ENCODE measurements at regions not wholly inside any gene's neighbourhood (a gene's known extent, or its start where the extent isn't known, plus 50 kb on each side); places are given as distances from the start of the nearest gene placed in this dataset.
"Not testable (repeated sequence)": the region's sequence is repeated elsewhere in the genome, so short reads cannot be mapped to it uniquely, and the experiment has no call there.

GRCh38 chr3:145673838-145674237 is 487.1 kb downstream of the PLOD2 start:
- no peak for DNase-seq

GRCh38 chr3:145678401-145678800 is 482.6 kb downstream of the PLOD2 start:
- DNase-seq: no peak

DNA sequence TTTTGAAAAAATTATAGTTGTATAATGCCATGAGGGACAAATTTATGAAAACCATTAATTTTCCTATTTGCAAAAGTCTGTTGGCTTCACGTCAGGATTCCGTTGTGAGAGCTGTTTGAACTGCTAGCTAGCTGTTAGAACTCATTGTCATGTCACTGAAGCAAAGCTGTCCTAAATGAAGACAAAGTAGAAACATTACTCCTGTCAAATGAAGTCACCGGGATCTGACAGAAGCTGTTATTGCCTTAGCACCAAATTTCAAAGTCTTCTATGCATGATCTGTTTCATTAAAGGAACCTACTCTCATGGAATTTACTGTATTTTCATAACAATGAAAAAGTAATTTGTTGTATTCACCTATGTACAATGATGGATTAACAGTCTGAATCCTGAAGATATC is 479.8 kb downstream of the PLOD2 start:
- DNase-seq: no peak

DNA sequence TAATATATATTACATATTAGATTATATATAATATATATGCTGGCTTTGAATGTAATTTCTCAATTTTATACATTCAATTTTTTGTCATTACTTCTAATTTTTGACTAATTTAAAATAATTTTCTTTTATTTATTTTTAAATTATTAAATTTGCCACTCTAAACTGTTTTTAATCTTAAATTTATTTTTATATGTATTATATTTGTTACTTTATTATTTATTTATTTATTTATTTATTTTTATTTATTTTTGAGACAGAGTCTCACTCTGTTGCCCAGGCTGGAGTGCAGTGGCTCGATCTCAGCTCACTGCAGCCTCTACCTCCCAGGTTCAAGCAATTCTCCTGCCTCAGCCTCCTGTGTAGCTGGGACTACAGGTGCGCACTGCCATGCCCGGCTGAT is 473.0 kb downstream of the PLOD2 start:
- not testable (repeated sequence) for DNase-seq

GRCh38 chr3:145692751-145693150 is 468.2 kb downstream of the PLOD2 start:
- peak; percentile 1 for DNase-seq

DNA sequence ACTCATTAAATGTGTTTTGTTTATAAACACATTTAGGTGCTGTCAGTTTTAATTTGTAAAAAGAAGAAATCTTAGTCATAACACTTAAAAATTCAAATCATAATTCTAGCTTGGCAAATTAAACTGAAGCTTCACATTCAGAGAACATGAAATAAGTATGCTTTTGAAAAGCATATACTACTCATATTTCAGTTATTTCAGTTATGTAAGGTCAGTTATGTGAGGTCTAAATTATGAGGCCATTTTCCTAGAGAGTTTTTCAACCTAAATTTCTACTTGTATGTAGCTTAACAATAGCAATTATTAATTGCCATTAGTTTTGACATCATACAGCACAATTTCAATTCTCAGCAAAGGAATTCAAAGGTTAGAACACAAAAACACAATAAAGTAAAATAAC is 465.0 kb downstream of the PLOD2 start:
- no peak for DNase-seq

GRCh38 chr3:145698250-145698649 is 462.7 kb downstream of the PLOD2 start:
- no peak for DNase-seq

- DNase-seq: no peak
Measured at GRCh38 chr3:145698749-145699148, 462.2 kb downstream of the PLOD2 start.

GRCh38 chr3:145704020-145704419 is 457.0 kb downstream of the PLOD2 start:
- no peak for DNase-seq

GRCh38 chr3:145709779-145710178 is 451.2 kb downstream of the PLOD2 start:
- DNase-seq: not testable (repeated sequence)

- DNase-seq: no peak
Measured at GRCh38 chr3:145716519-145716918, 444.5 kb downstream of the PLOD2 start.

DNA sequence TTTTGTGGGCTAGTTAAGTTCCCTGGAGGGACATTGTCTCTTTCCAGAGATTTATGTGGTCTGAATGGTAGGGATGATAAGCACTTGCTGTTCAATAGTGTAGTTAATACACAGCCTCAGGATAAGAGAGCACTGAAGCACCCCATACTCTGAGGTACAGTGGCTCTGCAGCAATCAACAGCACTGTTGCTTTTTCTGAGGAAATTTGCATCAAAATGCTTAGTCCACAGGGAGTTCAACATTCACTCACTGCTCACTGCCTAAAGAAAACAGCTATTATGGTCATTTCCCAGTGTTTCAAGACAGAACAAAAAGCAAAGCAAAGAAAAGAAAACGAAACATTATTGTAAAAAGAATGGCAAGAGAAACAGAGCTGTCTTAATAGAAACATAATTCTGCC is 441.9 kb downstream of the PLOD2 start:
- no peak for DNase-seq

GRCh38 chr3:145721273-145721805 is 439.6 kb downstream of the PLOD2 start:
- no peak for DNase-seq

GRCh38 chr3:145721815-145722214 is 439.2 kb downstream of the PLOD2 start:
- no peak for DNase-seq

- no peak for DNase-seq
Measured at GRCh38 chr3:145727476-145727875, 433.5 kb downstream of the PLOD2 start.

DNA sequence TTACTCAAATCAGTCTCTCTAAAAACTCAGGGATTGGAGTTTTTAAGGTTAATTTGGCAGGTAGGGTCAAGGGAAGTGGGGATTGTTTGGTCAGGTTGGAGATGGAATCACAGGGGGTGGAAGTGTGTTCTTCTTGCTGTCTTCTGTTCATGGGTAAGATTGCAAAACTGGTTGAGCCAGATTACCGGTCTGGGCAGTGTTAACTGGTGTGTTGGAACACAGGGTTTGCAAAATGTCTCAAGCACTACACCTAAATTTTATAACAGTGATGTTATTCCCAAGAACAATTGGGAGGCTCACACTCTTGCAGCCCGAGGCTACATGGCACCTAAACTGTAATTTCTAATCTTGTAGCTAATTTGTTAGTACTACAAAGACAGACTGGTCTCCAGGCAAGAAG is 425.4 kb downstream of the PLOD2 start:
- DNase-seq: no peak

DNA sequence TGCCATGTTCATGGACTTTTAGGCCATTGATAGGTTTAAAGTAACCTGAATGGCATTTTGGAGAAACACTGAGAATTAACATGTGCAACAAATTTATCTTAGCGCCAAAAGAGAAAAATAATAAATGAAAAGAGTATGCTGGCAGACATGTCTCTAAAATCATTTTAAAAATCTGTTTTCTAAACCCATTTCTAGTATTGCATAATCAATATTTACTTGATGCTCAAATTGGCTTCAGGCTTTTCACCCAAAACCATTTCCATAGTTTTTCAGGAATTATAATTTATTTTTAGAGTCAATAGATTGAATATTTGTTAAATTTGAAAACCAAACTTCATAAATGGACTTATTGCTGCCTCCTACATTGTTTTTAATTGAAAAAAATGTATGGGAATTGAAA is 423.0 kb downstream of the PLOD2 start:
- DNase-seq: no peak

GRCh38 chr3:145739926-145740325 is 421.1 kb downstream of the PLOD2 start:
- DNase-seq: no peak

GRCh38 chr3:145750657-145751056 is 410.3 kb downstream of the PLOD2 start:
- no peak for DNase-seq

GRCh38 chr3:145752576-145752975 is 408.4 kb downstream of the PLOD2 start:
- no peak for DNase-seq

- no peak for DNase-seq
Measured at GRCh38 chr3:145754605-145755289, 406.2 kb downstream of the PLOD2 start.

DNA sequence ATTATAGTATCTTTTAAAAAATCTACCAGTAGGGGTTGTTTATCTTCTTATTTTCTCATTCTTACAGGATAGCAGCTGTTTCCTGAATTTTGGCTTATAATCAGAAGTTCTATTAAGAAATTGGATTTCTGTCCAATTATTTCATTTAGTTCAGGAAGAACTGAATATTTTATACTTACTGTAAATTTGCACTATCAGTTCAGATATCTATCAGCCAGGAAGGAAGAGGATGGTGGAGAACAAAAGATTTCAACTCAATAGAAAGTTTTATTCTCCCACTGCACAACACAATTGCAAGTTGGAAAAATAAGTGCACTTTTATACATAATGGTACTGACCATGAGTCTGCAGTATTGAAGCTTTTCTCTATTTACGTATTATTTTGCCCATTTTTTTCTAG is 400.9 kb downstream of the PLOD2 start:
- DNase-seq: no peak

DNA sequence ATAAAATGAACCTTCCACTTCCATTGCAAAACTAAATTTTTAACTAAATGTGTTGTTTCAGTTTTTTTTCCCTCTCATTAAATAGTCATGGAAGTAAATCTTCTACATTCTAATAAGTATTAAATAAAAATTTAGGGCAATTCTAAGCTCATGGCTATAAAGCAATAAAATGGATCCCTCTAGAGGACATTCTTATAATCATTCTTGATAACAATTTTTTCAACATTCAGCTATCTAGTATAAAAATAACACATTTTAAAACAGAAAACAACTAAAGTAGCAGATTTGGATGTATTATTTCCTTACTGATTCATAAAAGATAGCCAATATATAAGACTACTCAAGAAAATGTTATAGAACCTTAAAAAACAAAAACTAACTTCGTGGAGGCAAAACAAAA is 393.1 kb downstream of the PLOD2 start:
- DNase-seq: no peak

GRCh38 chr3:145776782-145777408 is 384.1 kb downstream of the PLOD2 start:
- peak; percentile 48 for DNase-seq

DNA sequence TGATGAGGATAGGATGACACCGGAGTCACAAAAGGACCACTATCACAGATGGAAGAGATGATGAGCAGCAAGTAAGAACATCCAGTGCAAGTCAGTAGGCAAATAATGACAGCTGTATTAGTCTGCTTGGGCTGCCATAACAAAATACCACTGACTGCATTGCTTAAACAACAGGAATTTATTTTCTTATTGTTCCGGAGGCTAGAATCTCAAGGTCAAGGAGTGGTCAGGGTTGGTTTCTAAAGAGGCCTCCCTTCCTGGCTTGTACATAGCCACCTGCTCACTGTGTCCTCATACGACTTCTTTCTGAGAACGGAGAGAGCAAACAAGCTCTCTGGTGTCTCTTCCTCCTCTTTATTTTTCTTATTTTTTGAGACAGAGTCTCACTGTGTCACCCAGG is 380.7 kb downstream of the PLOD2 start:
- DNase-seq: no peak

Measured in hematopoietic multipotent progenitor cell treated with erythropoietin and hydrocortisone succinate and interleukin-3 and kit ligand, for 8 days (in vitro differentiated cells).